Lung (tissue), 11 donors: ENCODE measurements at regions not wholly inside any gene's neighbourhood (a gene's known extent, or its start where the extent isn't known, plus 50 kb on each side); places are given as distances from the start of the nearest gene placed in this dataset.
"Not testable (repeated sequence)": the region's sequence is repeated elsewhere in the genome, so short reads cannot be mapped to it uniquely, and the experiment has no call there.

Source experiments
- ATAC-seq: fragments of 200-7000 bp; cut with Tn5 transposase; one replicate; pipeline ENCODE4 v1.9.1; 2020; ENCODE audit warnings: moderate number of reproducible peaks; ENCODE audit not compliant: insufficient read depth, low FRiP score
- DNase-seq, 3 donors: peaks; one replicate each; pipeline ENCODE4 v3.0.0-alpha.2; 2013 to 2017
- H3K27ac ChIP-seq, 2 donors: one replicate each; pipeline ENCODE4 v1.5.1; 2013; ENCODE audit warnings: mild to moderate bottlenecking in 2 of 2, moderate library complexity in 2 of 2, control low read depth in 1 of 2, inconsistent platforms in 1 of 2, low read depth in 1 of 2, low read length in 1 of 2
- H3K27me3 ChIP-seq, 3 donors: one replicate each; pipeline ENCODE4 v1.5.1; 2013; ENCODE audit warnings: low read length in 2 of 3; ENCODE audit not compliant: control insufficient read depth in 3 of 3, insufficient read depth in 3 of 3
- H3K36me3 ChIP-seq, 4 donors: one replicate each; pipeline ENCODE4 v1.5.1; 2013; ENCODE audit warnings: low read length in 4 of 4, mild to moderate bottlenecking in 1 of 4, moderate library complexity in 1 of 4; ENCODE audit not compliant: control insufficient read depth in 4 of 4, insufficient read depth in 4 of 4
- H3K4me1 ChIP-seq, 5 donors: one replicate each; pipeline ENCODE4 v1.5.1; 2013; ENCODE audit warnings: low read length in 5 of 5, mild to moderate bottlenecking in 2 of 5, moderate library complexity in 1 of 5; ENCODE audit not compliant: control insufficient read depth in 5 of 5, insufficient read depth in 5 of 5
- H3K4me3 ChIP-seq: one replicate; pipeline ENCODE4 v1.5.1; 2013; ENCODE audit warnings: mild to moderate bottlenecking, control low read depth, moderate library complexity
- H3K9ac ChIP-seq, 2 donors: one replicate each; pipeline ENCODE4 v1.5.1; 2013; ENCODE audit warnings: low read length in 2 of 2, control low read depth in 1 of 2; ENCODE audit not compliant: insufficient read depth in 1 of 2
- H3K9me3 ChIP-seq, 4 donors: one replicate each; pipeline ENCODE4 v1.5.1; 2013; ENCODE audit warnings: low read length in 3 of 4, mild to moderate bottlenecking in 1 of 4, moderate library complexity in 1 of 4; ENCODE audit not compliant: control insufficient read depth in 4 of 4, insufficient read depth in 3 of 4
- WGBS, 2 donors: extraction: QIAGEN DNeasy Blood & Tissue Kit; methylation state at CpG; one replicate each; pipeline ENCODE4 v1.1.7; 2013; 5-methylcytosine and 5-hydroxymethylcytosine counted together
- TF ChIP-seq, protein P1 (sequence below): IDR thresholded peaks from 2 replicates; pipeline ENCODE4 v1.5.1; 2012; ENCODE audit warnings: mild to moderate bottlenecking; ENCODE audit errors: control extremely low read depth, extremely low read depth
- donor health status: control.
- donor health status: control.
- donor health status: Bipolar disorder and iron deficiency.
- donor health status: healthy.
- donor health status: DM: yes; HTN: yes; CAD: no.

DNA sequence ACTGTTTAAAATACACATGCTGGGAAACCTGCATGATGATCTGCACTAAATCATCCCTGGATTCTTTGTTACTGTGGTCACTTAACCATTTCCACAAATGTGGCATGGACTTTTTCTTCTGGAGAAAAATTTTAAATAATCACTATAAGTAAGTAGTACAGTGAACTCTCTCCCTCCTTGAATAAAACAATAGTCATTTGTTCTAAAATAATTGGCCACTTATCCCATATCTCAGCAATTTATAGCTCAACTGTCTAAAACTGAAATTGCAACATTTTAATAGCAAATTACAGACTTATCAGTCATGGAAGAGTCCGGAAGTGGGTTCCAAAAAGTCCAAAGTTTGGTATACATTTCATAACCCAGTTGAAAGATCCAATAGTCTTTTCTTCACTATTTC, 90.9 kb downstream of the MTERF1 start:
- H3K4me3 ChIP-seq: no peak overlapping the region
- H3K9me3 ChIP-seq: no peaks in the 10 kb centered on the region
- no peaks in the 10 kb centered on the region for H3K36me3 ChIP-seq
- H3K27ac ChIP-seq: no peak overlapping the region
- 89 to 90% methylated on average over 1 of the region's 1 CpG for WGBS, 2 donors
- ATAC-seq: no peak
- H3K4me1 ChIP-seq: peaks cover 0 to 7% (median 0%) of the 10 kb centered on the region in 5 donors
- DNase-seq: no peak
- no peaks in the 10 kb centered on the region for H3K27me3 ChIP-seq
- no peak overlapping the region for H3K9ac ChIP-seq
- TF ChIP-seq, protein P1, sequence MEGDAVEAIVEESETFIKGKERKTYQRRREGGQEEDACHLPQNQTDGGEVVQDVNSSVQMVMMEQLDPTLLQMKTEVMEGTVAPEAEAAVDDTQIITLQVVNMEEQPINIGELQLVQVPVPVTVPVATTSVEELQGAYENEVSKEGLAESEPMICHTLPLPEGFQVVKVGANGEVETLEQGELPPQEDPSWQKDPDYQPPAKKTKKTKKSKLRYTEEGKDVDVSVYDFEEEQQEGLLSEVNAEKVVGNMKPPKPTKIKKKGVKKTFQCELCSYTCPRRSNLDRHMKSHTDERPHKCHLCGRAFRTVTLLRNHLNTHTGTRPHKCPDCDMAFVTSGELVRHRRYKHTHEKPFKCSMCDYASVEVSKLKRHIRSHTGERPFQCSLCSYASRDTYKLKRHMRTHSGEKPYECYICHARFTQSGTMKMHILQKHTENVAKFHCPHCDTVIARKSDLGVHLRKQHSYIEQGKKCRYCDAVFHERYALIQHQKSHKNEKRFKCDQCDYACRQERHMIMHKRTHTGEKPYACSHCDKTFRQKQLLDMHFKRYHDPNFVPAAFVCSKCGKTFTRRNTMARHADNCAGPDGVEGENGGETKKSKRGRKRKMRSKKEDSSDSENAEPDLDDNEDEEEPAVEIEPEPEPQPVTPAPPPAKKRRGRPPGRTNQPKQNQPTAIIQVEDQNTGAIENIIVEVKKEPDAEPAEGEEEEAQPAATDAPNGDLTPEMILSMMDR: no peak

DNA sequence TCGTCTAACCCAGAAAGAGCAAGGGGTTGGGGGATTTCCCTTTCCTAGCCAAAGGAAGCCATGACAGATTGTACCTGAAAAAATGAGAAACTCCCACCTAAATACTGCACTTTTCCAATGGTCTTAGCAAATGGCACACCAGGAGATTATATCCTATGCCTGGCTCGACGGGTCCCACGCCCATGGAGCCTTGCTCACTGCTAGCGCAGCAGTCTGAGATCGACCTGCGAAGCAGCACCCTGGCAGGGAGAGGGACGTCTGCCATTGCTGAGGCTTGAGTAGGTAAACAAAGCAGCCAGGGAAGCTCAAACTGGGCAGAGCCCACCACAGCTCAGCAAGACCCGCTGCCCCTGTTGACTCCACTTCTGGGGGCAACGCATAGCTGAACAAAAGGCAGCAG, 89.9 kb downstream of the MTERF1 start:
- WGBS, 2 donors: 90 to 94% methylated on average over 10 of the region's 10 CpGs
- not testable (repeated sequence) for H3K9me3 ChIP-seq, H3K4me1 ChIP-seq, H3K9ac ChIP-seq, ATAC-seq, DNase-seq, H3K27ac ChIP-seq, H3K4me3 ChIP-seq, H3K27me3 ChIP-seq, H3K36me3 ChIP-seq

DNA sequence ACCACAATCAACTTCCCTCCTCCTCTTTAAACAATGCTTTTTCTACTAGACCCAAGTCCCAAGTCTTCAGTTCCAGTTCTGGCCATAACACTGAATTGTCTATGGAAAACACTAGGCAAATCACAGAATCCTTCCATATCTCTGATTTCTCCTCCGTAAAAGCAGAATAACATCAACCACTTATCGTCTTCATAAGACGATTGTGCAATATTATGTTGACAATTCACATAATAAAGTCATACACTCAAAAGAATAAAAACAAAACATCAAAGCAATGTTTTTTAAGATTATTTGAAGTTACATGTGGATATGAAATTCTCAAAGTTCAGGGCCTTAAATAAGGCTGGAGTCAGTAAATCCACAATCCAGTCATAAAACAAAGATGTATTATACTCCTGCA, 84.4 kb downstream of the MTERF1 start:
- no peaks in the 10 kb centered on the region for H3K36me3 ChIP-seq
- no peak overlapping the region for H3K4me3 ChIP-seq
- DNase-seq (peak in 2 of 3 donors; percentile 22 to 43), ATAC-seq (no peak)
- peaks cover 0 to 2% (median 0%) of the 10 kb centered on the region in 5 donors for H3K4me1 ChIP-seq
- H3K9ac ChIP-seq: no peak overlapping the region
- 57 to 78% methylated on average over 3 of the region's 3 CpGs for WGBS, 2 donors
- H3K27me3 ChIP-seq: no peaks in the 10 kb centered on the region
- TF ChIP-seq, protein P1: no peak
- H3K9me3 ChIP-seq: no peaks in the 10 kb centered on the region
- no peak overlapping the region for H3K27ac ChIP-seq

DNA sequence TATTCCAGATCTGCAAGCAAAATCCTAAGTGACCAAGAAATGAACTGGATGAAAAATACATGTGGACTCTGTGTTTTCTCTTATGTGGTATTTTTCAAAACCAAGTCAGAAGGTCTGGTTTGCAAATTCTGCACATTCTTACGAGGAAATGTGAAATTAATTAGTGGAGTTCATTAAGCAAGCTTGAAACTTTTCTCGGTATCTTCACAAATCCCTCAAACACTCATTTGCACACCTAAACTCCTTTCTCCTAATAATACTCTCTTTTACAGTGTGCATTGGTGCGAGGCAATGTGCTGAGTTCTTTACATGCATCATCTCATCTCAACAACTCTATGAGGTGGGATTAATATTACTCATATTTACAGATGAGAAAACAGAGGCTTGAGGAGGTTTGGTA, 82.1 kb downstream of the MTERF1 start:
- DNase-seq: no peak
- H3K9ac ChIP-seq: no peak overlapping the region
- H3K27ac ChIP-seq: no peak overlapping the region
- TF ChIP-seq, protein P1: no peak
- no peak overlapping the region for H3K4me3 ChIP-seq
- no peaks in the 10 kb centered on the region for H3K36me3 ChIP-seq
- no peaks in the 10 kb centered on the region for H3K9me3 ChIP-seq
- 92 to 93% methylated on average over 3 of the region's 3 CpGs for WGBS, 2 donors
- H3K4me1 ChIP-seq: peaks cover 0 to 2% (median 0%) of the 10 kb centered on the region in 5 donors
- ATAC-seq: no peak
- no peaks in the 10 kb centered on the region for H3K27me3 ChIP-seq
